GM23338 (cell line): ENCODE measurements at regions not wholly inside any gene's neighbourhood (a gene's known extent, or its start where the extent isn't known, plus 50 kb on each side); places are given as distances from the start of the nearest gene placed in this dataset.

Experiments used
- ATAC-seq: fragments of 200-7000 bp; cut with Tn5 transposase; 3 replicates; pipeline ENCODE4 v1.9.1; 2020
- DNase-seq: peaks from one replicate; pipeline ENCODE4 v3.0.0-alpha.2; 2015; ENCODE audit warnings: low spot score
- H2AFZ ChIP-seq: fragments of 200-600 bp; sonication (generic); 2 replicates; pipeline ENCODE4 v1.8.0; 2016; ENCODE audit warnings: antibody characterized with exemption, mild to moderate bottlenecking, moderate library complexity
- H3F3A ChIP-seq: fragments of 200-600 bp; sonication (generic); replicated peaks from 2 replicates; pipeline ENCODE4 v1.8.0; 2017; ENCODE audit warnings: antibody characterized with exemption, mixed run types, low read depth
- H3K27ac ChIP-seq: fragments of 200-600 bp; sonication (generic); 2 replicates; pipeline ENCODE4 v1.6.1; 2016; ENCODE audit warnings: low read depth
- H3K27me3 ChIP-seq: fragments of 200-600 bp; sonication (generic); 2 replicates; pipeline ENCODE4 v1.8.0; 2016; ENCODE audit warnings: mild to moderate bottlenecking, mixed run types, moderate library complexity; ENCODE audit not compliant: insufficient read depth
- H3K36me3 ChIP-seq: fragments of 200-600 bp; sonication (generic); 2 replicates; pipeline ENCODE4 v1.8.0; 2016; ENCODE audit warnings: mild to moderate bottlenecking; ENCODE audit not compliant: insufficient read depth
- H3K4me1 ChIP-seq: fragments of 200-600 bp; sonication (generic); 2 replicates; pipeline ENCODE4 v1.8.0; 2016; ENCODE audit warnings: mild to moderate bottlenecking, moderate library complexity; ENCODE audit not compliant: insufficient read depth
- H3K4me2 ChIP-seq: fragments of 200-600 bp; sonication (generic); 2 replicates; pipeline ENCODE4 v1.7.1; 2017; ENCODE audit warnings: mixed run types
- H3K4me3 ChIP-seq: fragments of 200-600 bp; sonication (generic); 2 replicates; pipeline ENCODE4 v1.6.1; 2016; ENCODE audit warnings: mixed run types
- H3K79me2 ChIP-seq: fragments of 200-600 bp; sonication (generic); replicated peaks from 2 replicates; pipeline ENCODE4 v1.8.0; 2017; ENCODE audit warnings: mild to moderate bottlenecking; ENCODE audit not compliant: insufficient read depth
- H3K9me2 ChIP-seq: fragments of 200-600 bp; sonication (generic); 2 replicates; pipeline ENCODE4 v1.8.0; 2017; ENCODE audit not compliant: insufficient read depth
- H4K20me1 ChIP-seq: fragments of 200-600 bp; sonication (generic); replicated peaks from 2 replicates; pipeline ENCODE4 v1.8.0; 2017; ENCODE audit warnings: mild to moderate bottlenecking; ENCODE audit not compliant: insufficient read depth
- H3K27ac Mint-ChIP-seq: 2 replicates; pipeline ENCODE4 v1.8.0; 2020; ENCODE audit warnings: inconsistent platforms, mild to moderate bottlenecking, moderate library complexity, mixed read lengths
- H3K27me3 Mint-ChIP-seq: 3 replicates; pipeline ENCODE4 v1.8.0; 2022; ENCODE audit warnings: low read depth, mild to moderate bottlenecking, moderate library complexity, mixed read lengths, inconsistent platforms; ENCODE audit not compliant: insufficient read depth, poor library complexity
- H3K36me3 Mint-ChIP-seq: 3 replicates; pipeline ENCODE4 v1.8.0; 2021; ENCODE audit warnings: low read depth, mild to moderate bottlenecking, inconsistent platforms, moderate library complexity, mixed read lengths
- H3K4me1 Mint-ChIP-seq: 3 replicates; pipeline ENCODE4 v1.8.0; 2020; ENCODE audit warnings: mild to moderate bottlenecking, inconsistent platforms, mixed read lengths
- H3K4me3 Mint-ChIP-seq: 3 replicates; pipeline ENCODE4 v1.8.0; 2021; ENCODE audit warnings: moderate library complexity, mild to moderate bottlenecking, inconsistent platforms, mixed read lengths
- H3K9me3 Mint-ChIP-seq: 3 replicates; pipeline ENCODE4 v1.8.0; 2020; ENCODE audit warnings: moderate library complexity, mild to moderate bottlenecking, inconsistent platforms, mixed read lengths
- CTCF ChIP-seq, 2 experiments: fragments of 200-600 bp in 1 of 2; sonication (generic) in 1 of 2; conservative IDR thresholded peaks; 2 replicates each; pipeline versions ENCODE4 v1.5.1 to v1.6.1; 2016 to 2017; ENCODE audit warnings: antibody characterized with exemption in 2 of 2, low read depth in 2 of 2, mild to moderate bottlenecking in 2 of 2, moderate library complexity in 1 of 2
- EZH2phosphoT487 ChIP-seq: fragments of 200-600 bp; sonication (generic); IDR thresholded peaks from one replicate; pipeline ENCODE4 v1.8.1; 2018; ENCODE audit warnings: antibody characterized with exemption; ENCODE audit not compliant: unreplicated experiment
- ZNF114 ChIP-seq: fragments of 250-450 bp; sonication (Bioruptor Pico); IDR thresholded peaks from 2 replicates; pipeline ENCODE4 v1.5.0; 2020; ENCODE audit warnings: mild to moderate bottlenecking, moderate library complexity
- ZNF331 ChIP-seq: fragments of 250-450 bp; sonication (Bioruptor Pico); IDR thresholded peaks from 2 replicates; pipeline ENCODE4 v1.5.0; 2020; ENCODE audit warnings: low read depth, mild to moderate bottlenecking, moderate library complexity
- ZNF462 ChIP-seq: fragments of 250-450 bp; sonication (Bioruptor Pico); IDR thresholded peaks from 2 replicates; pipeline ENCODE4 v1.5.0; 2020; ENCODE audit warnings: mild to moderate bottlenecking, moderate library complexity

GRCh38 chr12:65528127-65528526 lies 249.6 kb downstream of the MSRB3 start:
- H2AFZ ChIP-seq = no peak overlapping the region
- no peaks in the 10 kb centered on the region for H3K36me3 ChIP-seq
- Mint-ChIP-seq H3K27me3 (peaks cover 5% of the 10 kb centered on the region), H3K27ac (no peak overlapping the region), H3K9me3 (no peaks in the 10 kb centered on the region), H3K4me1 (peaks cover 9% of the 10 kb centered on the region), H3K36me3 (no peaks in the 10 kb centered on the region), H3K4me3 (no peak overlapping the region)
- no peaks in the 10 kb centered on the region for H3F3A ChIP-seq
- no peaks in the 10 kb centered on the region for H3K27me3 ChIP-seq
- H3K4me2 ChIP-seq = no peak overlapping the region
- H3K27ac ChIP-seq = no peak overlapping the region
- H3K9me2 ChIP-seq = peaks cover 16% of the 10 kb centered on the region
- H3K4me3 ChIP-seq = no peak overlapping the region
- TF ChIP-seq EZH2phosphoT487 (no peak), ZNF462 (CRISPR knock-in tag) (no peak), ZNF331 (CRISPR knock-in tag) (no peak), CTCF (conservative IDR thresholded peaks at IDR 0.05; ENCODE audit: low read depth in 2 of 2) (no peak)
- DNase-seq = no peak
- no peak for ATAC-seq
- no peaks in the 10 kb centered on the region for H3K79me2 ChIP-seq
- H3K4me1 ChIP-seq = no peaks in the 10 kb centered on the region
- no peaks in the 10 kb centered on the region for H4K20me1 ChIP-seq

DNA sequence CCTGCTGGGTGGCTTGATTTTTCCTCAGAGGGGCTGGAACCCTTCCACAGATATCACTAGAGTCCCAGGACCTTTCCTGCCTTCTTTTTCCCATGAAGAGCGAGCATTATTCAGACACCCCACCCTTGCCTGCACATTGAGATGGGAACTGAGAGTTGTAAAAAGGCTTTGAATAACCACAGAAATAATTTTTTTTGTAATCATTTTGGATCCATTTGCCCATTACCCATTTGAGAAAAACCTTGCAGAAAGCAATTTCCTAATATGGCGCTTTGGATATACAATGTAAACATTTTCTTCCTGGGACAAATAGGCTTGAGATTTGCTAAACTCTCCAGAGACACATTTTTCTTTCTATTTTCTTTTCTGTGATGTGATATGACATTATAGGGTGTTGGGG lies 250.6 kb downstream of the MSRB3 start:
- ATAC-seq (no peak), DNase-seq (no peak)
- H3K4me3 Mint-ChIP-seq = no peak overlapping the region
- H3K9me2 ChIP-seq = peaks cover 16% of the 10 kb centered on the region
- no peaks in the 10 kb centered on the region for H4K20me1 ChIP-seq
- H3K27me3 ChIP-seq = no peaks in the 10 kb centered on the region
- H3K9me3 Mint-ChIP-seq = no peaks in the 10 kb centered on the region
- H3K36me3 ChIP-seq = no peaks in the 10 kb centered on the region
- H3K36me3 Mint-ChIP-seq = no peaks in the 10 kb centered on the region
- H3K27ac ChIP-seq = no peak overlapping the region
- H3K4me1 ChIP-seq = 0 out of 2 replicates have a peak, but pooled peaks cover 3% of the 10 kb centered on the region
- H3K4me2 ChIP-seq = no peak overlapping the region
- no peak overlapping the region for H3K4me3 ChIP-seq
- H2AFZ ChIP-seq = no peak overlapping the region
- peaks cover 5% of the 10 kb centered on the region for H3K27me3 Mint-ChIP-seq
- no peaks in the 10 kb centered on the region for H3K79me2 ChIP-seq
- peaks cover 14% of the 10 kb centered on the region for H3K4me1 Mint-ChIP-seq
- no peaks in the 10 kb centered on the region for H3F3A ChIP-seq
- no peak overlapping the region for H3K27ac Mint-ChIP-seq
- TF ChIP-seq ZNF114 (CRISPR knock-in tag) (no peak), ZNF462 (CRISPR knock-in tag) (no peak)
